Gastroesophageal sphincter (tissue), 3 donors: ENCODE measurements at regions not wholly inside any gene's neighbourhood (a gene's known extent, or its start where the extent isn't known, plus 50 kb on each side); places are given as distances from the start of the nearest gene placed in this dataset.

ENCODE experiments used
- EP300 ChIP-seq: sonication (generic); formaldehyde crosslinking; IDR thresholded peaks from one replicate; pipeline ENCODE4 v1.6.1; 2017; ENCODE audit warnings: antibody characterized with exemption, mild to moderate bottlenecking
- POLR2A ChIP-seq, 2 donors: fragments of 450-650 bp; IDR thresholded peaks; one replicate each; pipeline ENCODE4 v1.6.1; 2017; ENCODE audit warnings: antibody characterized with exemption in 2 of 2, mild to moderate bottlenecking in 2 of 2, moderate library complexity in 1 of 2
- POLR2AphosphoS5 ChIP-seq: sonication (generic); formaldehyde crosslinking; IDR thresholded peaks from one replicate; pipeline ENCODE4 v1.6.1; 2017; ENCODE audit warnings: antibody characterized with exemption
- TF ChIP-seq, protein P1 (sequence below), 4 experiments: fragments of 200-600 bp in 2 of 4; fragments of 450-650 bp in 2 of 4; sonication (generic) in 1 of 4; IDR thresholded peaks; one replicate each; pipeline ENCODE4 v1.5.1; 2017 to 2019; ENCODE audit warnings: antibody characterized with exemption in 4 of 4, mild to moderate bottlenecking in 2 of 4, moderate library complexity in 2 of 4

DNA sequence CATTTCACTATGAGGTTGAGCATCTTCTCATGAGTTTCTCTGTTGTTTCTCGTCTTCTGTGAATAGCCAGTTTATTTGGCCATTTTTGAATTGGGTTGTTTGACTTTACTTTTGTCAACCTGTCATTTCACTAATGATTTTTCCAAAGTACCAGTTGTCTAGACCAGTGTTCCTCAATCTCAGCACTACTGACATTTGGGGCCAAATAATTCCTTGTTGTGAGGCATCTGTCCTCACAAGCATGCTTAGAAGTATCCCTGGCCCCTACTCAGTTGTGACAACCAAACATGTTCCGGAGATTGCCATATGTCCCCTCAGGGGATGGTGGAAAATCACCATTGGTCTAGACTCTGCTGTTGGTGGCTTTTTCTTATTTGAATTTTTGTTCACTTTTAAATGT, 87.7 kb upstream of the GNAZ start:
- TF ChIP-seq, protein P1, sequence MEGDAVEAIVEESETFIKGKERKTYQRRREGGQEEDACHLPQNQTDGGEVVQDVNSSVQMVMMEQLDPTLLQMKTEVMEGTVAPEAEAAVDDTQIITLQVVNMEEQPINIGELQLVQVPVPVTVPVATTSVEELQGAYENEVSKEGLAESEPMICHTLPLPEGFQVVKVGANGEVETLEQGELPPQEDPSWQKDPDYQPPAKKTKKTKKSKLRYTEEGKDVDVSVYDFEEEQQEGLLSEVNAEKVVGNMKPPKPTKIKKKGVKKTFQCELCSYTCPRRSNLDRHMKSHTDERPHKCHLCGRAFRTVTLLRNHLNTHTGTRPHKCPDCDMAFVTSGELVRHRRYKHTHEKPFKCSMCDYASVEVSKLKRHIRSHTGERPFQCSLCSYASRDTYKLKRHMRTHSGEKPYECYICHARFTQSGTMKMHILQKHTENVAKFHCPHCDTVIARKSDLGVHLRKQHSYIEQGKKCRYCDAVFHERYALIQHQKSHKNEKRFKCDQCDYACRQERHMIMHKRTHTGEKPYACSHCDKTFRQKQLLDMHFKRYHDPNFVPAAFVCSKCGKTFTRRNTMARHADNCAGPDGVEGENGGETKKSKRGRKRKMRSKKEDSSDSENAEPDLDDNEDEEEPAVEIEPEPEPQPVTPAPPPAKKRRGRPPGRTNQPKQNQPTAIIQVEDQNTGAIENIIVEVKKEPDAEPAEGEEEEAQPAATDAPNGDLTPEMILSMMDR (IDR thresholded peaks at IDR 0.05) = no peak
- no peak for TF ChIP-seq POLR2A (IDR thresholded peaks at IDR 0.05)
- TF ChIP-seq POLR2AphosphoS5 = no peak
- TF ChIP-seq EP300 = no peak
